AG04450 (cell line): ENCODE measurements at regions not wholly inside any gene's neighbourhood (a gene's known extent, or its start where the extent isn't known, plus 50 kb on each side); places are given as distances from the start of the nearest gene placed in this dataset.
"Not testable (repeated sequence)": the region's sequence is repeated elsewhere in the genome, so short reads cannot be mapped to it uniquely, and the experiment has no call there.

ENCODE experiments used
- CTCF ChIA-PET: fragments of 300-600, 350-600 bp; formaldehyde crosslinking; extraction: SDS; loops from one replicate; lab custom pipeline; 2022; ENCODE audit warnings: antibody characterized with exemption, inconsistent platforms; lab: Charles Lee
- POLR2A ChIA-PET: fragments of 350-600 bp; formaldehyde crosslinking; extraction: SDS; loops from one replicate; lab custom pipeline; 2021; ENCODE audit warnings: antibody characterized with exemption, inconsistent platforms; lab: Yijun Ruan, JAX
- DNase-seq: peaks from one replicate; pipeline ENCODE4 v3.0.0-alpha.2; 2011; ENCODE audit warnings: low read depth, low spot score
- H3K27ac ChIP-seq: one replicate; pipeline ENCODE4 v1.5.1; 2012; ENCODE audit warnings: low read depth, low read length, control low read depth
- H3K27me3 ChIP-seq: one replicate; pipeline ENCODE4 v1.6.0; 2012; ENCODE audit warnings: low read length; ENCODE audit not compliant: control insufficient read depth, insufficient read depth
- H3K4me3 ChIP-seq: 2 replicates; pipeline ENCODE4 v1.5.1; 2011; ENCODE audit warnings: mild to moderate bottlenecking, low read depth, low read length, control low read depth
- H3K9me3 ChIP-seq: 2 replicates; pipeline ENCODE4 v1.5.1; 2012; ENCODE audit warnings: low read length; ENCODE audit not compliant: control insufficient read depth, insufficient read depth
- CTCF ChIP-seq: IDR thresholded peaks from 2 replicates; pipeline ENCODE4 v1.5.1; 2011; ENCODE audit warnings: low read depth, low read length, control low read depth, inconsistent platforms

- Histone ChIP-seq H3K27me3 (no peaks in the 10 kb centered on the region), H3K4me3 (no peak overlapping the region), H3K9me3 (peaks cover 13% of the 10 kb centered on the region), H3K27ac (no peak overlapping the region)
- POLR2A ChIA-PET: no interaction called here
- no peak for DNase-seq
- no peak for TF ChIP-seq CTCF
- CTCF ChIA-PET: no interaction called here
Measured at GRCh38 chr10:2782950-2783349, 284.4 kb upstream of the PFKP start.

DNA sequence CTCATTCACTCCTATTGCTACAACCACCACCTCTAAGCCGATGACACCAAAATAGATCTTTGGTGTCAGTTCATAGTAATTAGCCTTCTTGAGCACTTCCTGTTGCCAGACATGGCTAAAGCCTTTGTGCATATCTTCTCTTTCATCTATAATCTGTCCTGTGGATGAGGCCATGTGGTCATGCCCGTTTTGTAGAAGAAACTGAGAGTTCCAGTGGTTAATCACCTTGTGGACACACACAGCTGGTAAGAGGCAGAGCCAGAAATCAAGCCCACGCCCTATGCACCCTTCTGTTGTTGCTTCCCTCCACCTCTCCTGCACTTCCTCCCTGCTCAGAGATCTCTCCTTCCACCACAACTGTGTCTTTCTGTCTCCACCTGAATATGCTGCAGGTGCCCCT is 285.1 kb upstream of the PFKP start:
- DNase-seq: no peak
- H3K27me3 ChIP-seq: no peaks in the 10 kb centered on the region
- CTCF ChIA-PET: no interaction called here
- H3K9me3 ChIP-seq: peaks cover 13% of the 10 kb centered on the region
- no peak overlapping the region for H3K4me3 ChIP-seq
- no peak for TF ChIP-seq CTCF
- no peak overlapping the region for H3K27ac ChIP-seq
- POLR2A ChIA-PET: no interaction called here

- ChIA-PET CTCF (no interaction called here), POLR2A (no interaction called here)
Measured at GRCh38 chr10:2777666-2778355, 289.5 kb upstream of the PFKP start.

GRCh38 chr10:2772816-2773631 is 294.3 kb upstream of the PFKP start:
- TF ChIP-seq CTCF: no peak
- Histone ChIP-seq H3K9me3 (peaks cover 11% of the 10 kb centered on the region), H3K27me3 (no peaks in the 10 kb centered on the region), H3K4me3 (no peak overlapping the region), H3K27ac (no peak overlapping the region)
- POLR2A ChIA-PET: no interaction called here
- DNase-seq: no peak
- CTCF ChIA-PET: no interaction called here

More at GRCh38 chr10:2777666-2778355, 289.5 kb upstream of the PFKP start:
- H3K27ac ChIP-seq: no peak overlapping the region
- H3K4me3 ChIP-seq: no peak overlapping the region
- DNase-seq: no peak
- no peak for TF ChIP-seq CTCF
- no peaks in the 10 kb centered on the region for H3K27me3 ChIP-seq
- peaks cover 8% of the 10 kb centered on the region for H3K9me3 ChIP-seq

DNA sequence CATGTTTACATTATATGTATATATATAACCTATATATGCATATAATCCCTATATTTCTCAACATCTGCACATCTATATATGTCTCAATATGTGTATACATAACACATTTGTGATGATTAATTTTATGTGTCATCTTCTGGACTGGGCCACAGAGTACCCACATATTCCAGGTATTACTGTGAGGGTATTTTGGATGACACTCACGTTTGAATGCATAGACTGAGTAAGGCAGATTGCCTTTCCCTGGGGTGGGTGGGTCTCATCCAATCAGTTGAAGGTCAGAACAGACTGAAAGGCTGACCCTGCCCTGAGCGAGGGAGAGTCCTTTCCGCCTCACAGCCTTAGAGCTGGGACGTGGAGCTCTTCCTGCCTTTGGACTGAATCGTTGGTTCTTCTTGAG is 295.2 kb upstream of the PFKP start:
- ChIA-PET POLR2A (no interaction called here), CTCF (no interaction called here)
- H3K9me3 ChIP-seq: peaks cover 11% of the 10 kb centered on the region
- TF ChIP-seq CTCF: no peak
- no peak for DNase-seq
- H3K27ac ChIP-seq: no peak overlapping the region
- no peaks in the 10 kb centered on the region for H3K27me3 ChIP-seq
- no peak overlapping the region for H3K4me3 ChIP-seq

DNA sequence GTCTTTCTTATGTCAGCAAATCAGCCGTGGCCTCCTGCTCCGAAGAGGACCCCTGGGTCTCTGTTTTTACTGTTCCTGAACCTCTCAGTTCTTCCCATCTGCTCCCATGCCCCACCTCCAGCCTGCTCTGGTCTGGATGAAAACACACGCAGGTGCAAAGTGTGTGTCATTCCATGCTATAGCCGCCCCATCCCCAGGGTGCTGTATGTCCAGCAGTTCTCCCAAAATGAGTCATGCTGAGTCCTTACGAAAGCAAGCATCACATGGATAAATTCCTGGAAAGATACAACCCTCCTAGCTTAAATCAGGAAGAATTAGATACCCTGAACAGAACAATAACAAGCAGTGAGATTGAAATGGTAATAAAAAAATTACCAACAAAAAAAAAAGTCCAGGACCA is 300.1 kb upstream of the PFKP start:
- CTCF ChIA-PET, H3K27me3 ChIP-seq, POLR2A ChIA-PET, H3K4me3 ChIP-seq, H3K27ac ChIP-seq, DNase-seq: not testable (repeated sequence)
- peaks cover 27% of the 10 kb centered on the region for H3K9me3 ChIP-seq
